ENCODE measurements at regions not wholly inside any gene's neighbourhood (a gene's known extent, or its start where the extent isn't known, plus 50 kb on each side); places are given as distances from the start of the nearest gene placed in this dataset.
A peak's percentile ranks its signal among the peaks of the same experiment; 100 is the strongest.

- Histone ChIP-seq H3K27ac (ENCODE audit: low read depth in 1 of 2, low read length in 1 of 2) (peak overlapping the region; percentile 58 to 96), H3K4me1 (ENCODE audit: control insufficient read depth in 2 of 2, insufficient read depth in 2 of 2, low read length in 2 of 2) (peaks cover 72 to 95% of the 10 kb centered on the region in 2 donors), H3K27me3 (ENCODE audit: control insufficient read depth in 2 of 2, insufficient read depth in 1 of 2, low read length in 1 of 2) (no peaks in the 10 kb centered on the region), H3K9me3 (ENCODE audit: control insufficient read depth in 2 of 2, insufficient read depth in 1 of 2, low read length in 1 of 2) (peaks cover 0 to 14% of the 10 kb centered on the region in 2 donors), H3K4me3 (ENCODE audit: low read length in 2 of 2) (no peak overlapping the region), H3K36me3 (ENCODE audit: control insufficient read depth in 2 of 2, insufficient read depth in 2 of 2, low read length in 1 of 2) (no peaks in the 10 kb centered on the region)
- 94% methylated on average over 11 of the region's 11 CpGs for WGBS
- no peak for DNase-seq (ENCODE audit: low read depth in 6 of 9, low spot score in 9 of 9)
These were observed 301.8 kb upstream of the PROK2 start for GRCh38 chr3:72086743-72087087.

DNA sequence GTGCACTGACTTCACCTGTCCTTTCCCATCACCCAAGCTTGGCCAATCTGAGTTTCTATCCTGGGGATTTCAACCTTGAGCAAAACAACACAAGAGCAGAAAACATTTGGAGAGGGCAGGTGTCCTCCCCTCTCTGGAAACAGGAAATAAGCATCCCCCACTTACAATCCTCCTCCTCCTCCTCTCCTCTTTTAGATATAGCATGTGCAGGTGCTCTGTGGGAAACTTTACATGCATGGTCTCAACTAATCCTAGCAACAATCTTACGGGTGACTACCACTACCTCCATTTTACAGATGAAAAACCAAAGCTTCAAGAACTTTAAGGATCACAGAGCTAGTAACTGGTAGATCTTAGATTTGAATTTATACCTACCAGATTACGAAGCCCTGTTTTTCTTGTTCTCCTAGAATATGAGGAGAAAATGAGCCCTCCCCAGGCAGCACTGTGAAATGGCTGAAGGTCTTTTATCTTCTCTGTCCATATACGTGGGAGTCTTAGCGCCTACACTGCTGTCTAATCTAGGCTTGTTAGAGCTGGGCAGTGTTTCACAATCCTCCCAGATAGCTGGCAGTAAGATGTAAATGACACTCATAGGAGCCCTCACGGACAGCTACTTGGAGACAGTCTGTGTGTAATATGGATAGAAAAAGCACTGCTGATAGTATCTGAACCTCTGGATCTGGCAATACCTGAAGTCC lies 301.2 kb upstream of the PROK2 start:
- H3K27ac ChIP-seq (ENCODE audit: low read depth in 1 of 2, low read length in 1 of 2), result peak overlapping the region; percentile 43 to 96

GRCh38 chr3:72085036-72085435 lies 300.1 kb upstream of the PROK2 start:
- peak overlapping the region; percentile 67 to 96 for H3K27ac ChIP-seq (ENCODE audit: low read depth in 1 of 2, low read length in 1 of 2)
- 36% methylated on average over 6 of the region's 6 CpGs for WGBS
- no peaks in the 10 kb centered on the region for H3K27me3 ChIP-seq (ENCODE audit: control insufficient read depth in 2 of 2, insufficient read depth in 1 of 2, low read length in 1 of 2)
- H3K9me3 ChIP-seq (ENCODE audit: control insufficient read depth in 2 of 2, insufficient read depth in 1 of 2, low read length in 1 of 2), result peaks cover 0 to 14% of the 10 kb centered on the region in 2 donors
- peaks cover 0 to 2% of the 10 kb centered on the region in 2 donors for H3K36me3 ChIP-seq (ENCODE audit: control insufficient read depth in 2 of 2, insufficient read depth in 2 of 2, low read length in 1 of 2)
- no peak overlapping the region for H3K4me3 ChIP-seq (ENCODE audit: low read length in 2 of 2)
- DNase-seq (ENCODE audit: low read depth in 6 of 9, low spot score in 9 of 9), result peak in 4 of 9 donors; percentile 65 to 86 (median 78)
- peaks cover 68 to 98% of the 10 kb centered on the region in 2 donors for H3K4me1 ChIP-seq (ENCODE audit: control insufficient read depth in 2 of 2, insufficient read depth in 2 of 2, low read length in 2 of 2)

More for the DNA sequence above, 301.2 kb upstream of the PROK2 start:
- H3K36me3 ChIP-seq (ENCODE audit: control insufficient read depth in 2 of 2, insufficient read depth in 2 of 2, low read length in 1 of 2), result no peaks in the 10 kb centered on the region
- WGBS, result 35% methylated on average over 5 of the region's 5 CpGs
- peaks cover 75 to 97% of the 10 kb centered on the region in 2 donors for H3K4me1 ChIP-seq (ENCODE audit: control insufficient read depth in 2 of 2, insufficient read depth in 2 of 2, low read length in 2 of 2)
- H3K9me3 ChIP-seq (ENCODE audit: control insufficient read depth in 2 of 2, insufficient read depth in 1 of 2, low read length in 1 of 2), result peaks cover 0 to 14% of the 10 kb centered on the region in 2 donors
- no peak overlapping the region for H3K4me3 ChIP-seq (ENCODE audit: low read length in 2 of 2)
- H3K27me3 ChIP-seq (ENCODE audit: control insufficient read depth in 2 of 2, insufficient read depth in 1 of 2, low read length in 1 of 2), result no peaks in the 10 kb centered on the region
- peak in 4 of 9 donors; percentile 57 to 82 (median 62) for DNase-seq (ENCODE audit: low read depth in 6 of 9, low spot score in 9 of 9)

- peak overlapping the region; percentile 68 to 96 for H3K27ac ChIP-seq (ENCODE audit: low read depth in 1 of 2, low read length in 1 of 2)
These were observed 298.0 kb upstream of the PROK2 start for GRCh38 chr3:72082776-72083462.

DNA sequence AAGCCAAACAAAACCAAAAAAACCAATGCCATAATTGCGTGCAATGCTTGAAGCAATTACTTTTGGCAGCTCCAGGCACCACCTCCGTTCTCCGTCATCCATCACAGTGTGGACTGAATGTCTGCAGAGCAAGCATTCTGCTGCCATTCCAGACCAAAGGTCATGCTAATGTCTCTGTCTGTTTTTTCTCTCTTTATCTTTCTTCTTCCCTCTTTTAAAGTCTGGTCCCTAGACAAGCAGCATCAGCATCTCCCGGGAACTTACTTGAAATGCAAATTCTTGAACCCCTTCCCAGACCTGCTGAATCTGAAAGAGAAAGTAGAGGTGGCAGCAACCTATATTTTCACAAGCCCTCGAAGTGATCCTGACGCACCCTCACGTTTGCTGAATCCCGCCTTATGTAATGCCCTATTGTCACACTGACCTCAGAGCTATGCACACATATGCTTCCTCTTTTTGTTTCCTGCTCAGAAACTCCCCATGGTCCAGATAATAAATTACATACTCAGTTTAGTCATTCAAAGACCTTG lies 297.3 kb upstream of the PROK2 start:
- DNase-seq (ENCODE audit: low read depth in 6 of 9, low spot score in 9 of 9), result peak in 1 of 9 donors; percentile 67
- Histone ChIP-seq H3K27ac (ENCODE audit: low read depth in 1 of 2, low read length in 1 of 2) (peak overlapping the region; percentile 20 to 96), H3K9me3 (ENCODE audit: control insufficient read depth in 2 of 2, insufficient read depth in 1 of 2, low read length in 1 of 2) (no peaks in the 10 kb centered on the region), H3K27me3 (ENCODE audit: control insufficient read depth in 2 of 2, insufficient read depth in 1 of 2, low read length in 1 of 2) (no peaks in the 10 kb centered on the region), H3K4me3 (ENCODE audit: low read length in 2 of 2) (peak overlapping the region in 1 of 2 donors; percentile 30), H3K36me3 (ENCODE audit: control insufficient read depth in 2 of 2, insufficient read depth in 2 of 2, low read length in 1 of 2) (peaks cover 0 to 2% of the 10 kb centered on the region in 2 donors), H3K4me1 (ENCODE audit: control insufficient read depth in 2 of 2, insufficient read depth in 2 of 2, low read length in 2 of 2) (peaks cover 74 to 100% of the 10 kb centered on the region in 2 donors)
- 45% methylated on average over 8 of the region's 8 CpGs for WGBS

More at GRCh38 chr3:72082776-72083462, 298.0 kb upstream of the PROK2 start:
- DNase-seq (ENCODE audit: low read depth in 6 of 9, low spot score in 9 of 9), result peak in 6 of 9 donors; percentile 59 to 89 (median 74)
- H3K9me3 ChIP-seq (ENCODE audit: control insufficient read depth in 2 of 2, insufficient read depth in 1 of 2, low read length in 1 of 2), result peaks cover 0 to 3% of the 10 kb centered on the region in 2 donors
- H3K4me1 ChIP-seq (ENCODE audit: control insufficient read depth in 2 of 2, insufficient read depth in 2 of 2, low read length in 2 of 2), result peaks cover 74 to 100% of the 10 kb centered on the region in 2 donors
- 8% methylated on average over 10 of the region's 10 CpGs for WGBS
- H3K36me3 ChIP-seq (ENCODE audit: control insufficient read depth in 2 of 2, insufficient read depth in 2 of 2, low read length in 1 of 2), result peaks cover 0 to 2% of the 10 kb centered on the region in 2 donors
- H3K27me3 ChIP-seq (ENCODE audit: control insufficient read depth in 2 of 2, insufficient read depth in 1 of 2, low read length in 1 of 2), result no peaks in the 10 kb centered on the region
- H3K4me3 ChIP-seq (ENCODE audit: low read length in 2 of 2), result peak overlapping the region; percentile 10 to 30

DNA sequence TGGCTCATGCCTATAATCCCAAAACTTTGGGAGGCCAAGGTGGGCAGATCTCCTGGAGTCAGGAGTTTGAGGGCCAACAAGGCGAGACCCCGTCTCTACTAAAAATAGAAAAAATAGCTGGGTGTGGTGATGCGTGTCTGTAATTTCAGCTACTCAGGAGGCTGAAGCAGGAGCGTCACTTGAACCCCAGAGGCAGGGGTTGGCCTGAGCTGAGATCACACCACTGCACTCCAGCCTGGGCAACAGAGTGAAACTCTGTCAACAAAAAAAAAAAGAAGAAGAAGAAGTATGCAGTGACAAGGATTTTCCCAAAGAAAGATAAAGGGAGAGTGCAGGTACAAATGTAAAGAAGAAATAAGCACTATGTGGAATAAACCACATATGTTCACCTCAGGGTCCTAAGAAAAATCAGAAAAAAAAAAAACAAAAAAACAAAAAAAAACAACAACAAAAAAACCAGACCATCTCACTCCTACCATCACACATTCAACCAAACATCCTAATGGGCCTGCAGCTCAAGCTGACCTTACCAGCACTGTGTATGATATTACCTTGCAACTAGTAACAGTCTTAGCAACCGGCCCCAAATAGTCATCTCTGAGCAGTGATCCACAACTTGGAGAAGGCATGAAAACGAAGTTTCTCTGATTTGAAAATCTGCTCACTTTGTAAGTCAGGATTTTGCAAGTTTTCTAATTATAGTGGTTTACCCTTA lies 296.7 kb upstream of the PROK2 start:
- H3K36me3 ChIP-seq (ENCODE audit: control insufficient read depth in 2 of 2, insufficient read depth in 2 of 2, low read length in 1 of 2), result peaks cover 0 to 2% of the 10 kb centered on the region in 2 donors
- no peak overlapping the region for H3K4me3 ChIP-seq (ENCODE audit: low read length in 2 of 2)
- H3K4me1 ChIP-seq (ENCODE audit: control insufficient read depth in 2 of 2, insufficient read depth in 2 of 2, low read length in 2 of 2), result peaks cover 70 to 99% of the 10 kb centered on the region in 2 donors
- WGBS, result 88% methylated on average over 6 of the region's 6 CpGs
- no peak for DNase-seq (ENCODE audit: low read depth in 6 of 9, low spot score in 9 of 9)
- H3K9me3 ChIP-seq (ENCODE audit: control insufficient read depth in 2 of 2, insufficient read depth in 1 of 2, low read length in 1 of 2), result peaks cover under 1% of the 10 kb centered on the region in 2 donors
- H3K27me3 ChIP-seq (ENCODE audit: control insufficient read depth in 2 of 2, insufficient read depth in 1 of 2, low read length in 1 of 2), result no peaks in the 10 kb centered on the region
- peak overlapping the region; percentile 43 to 96 for H3K27ac ChIP-seq (ENCODE audit: low read depth in 1 of 2, low read length in 1 of 2)

GRCh38 chr3:72080800-72081199 lies 295.9 kb upstream of the PROK2 start:
- Histone ChIP-seq H3K4me1 (ENCODE audit: control insufficient read depth in 2 of 2, insufficient read depth in 2 of 2, low read length in 2 of 2) (peaks cover 64 to 91% of the 10 kb centered on the region in 2 donors), H3K27ac (ENCODE audit: low read depth in 1 of 2, low read length in 1 of 2) (no peak overlapping the region), H3K27me3 (ENCODE audit: control insufficient read depth in 2 of 2, insufficient read depth in 1 of 2, low read length in 1 of 2) (no peaks in the 10 kb centered on the region), H3K36me3 (ENCODE audit: control insufficient read depth in 2 of 2, insufficient read depth in 2 of 2, low read length in 1 of 2) (peaks cover 0 to 2% of the 10 kb centered on the region in 2 donors), H3K9me3 (ENCODE audit: control insufficient read depth in 2 of 2, insufficient read depth in 1 of 2, low read length in 1 of 2) (peaks cover 2 to 7% of the 10 kb centered on the region in 2 donors), H3K4me3 (ENCODE audit: low read length in 2 of 2) (no peak overlapping the region)
- no peak for DNase-seq (ENCODE audit: low read depth in 6 of 9, low spot score in 9 of 9)
- WGBS, result 97% methylated on average over 5 of the region's 5 CpGs

- H3K27me3 ChIP-seq (ENCODE audit: control insufficient read depth in 2 of 2, insufficient read depth in 1 of 2, low read length in 1 of 2), result no peaks in the 10 kb centered on the region
- no peak overlapping the region for H3K27ac ChIP-seq (ENCODE audit: low read depth in 1 of 2, low read length in 1 of 2)
- peaks cover 0 to 2% of the 10 kb centered on the region in 2 donors for H3K36me3 ChIP-seq (ENCODE audit: control insufficient read depth in 2 of 2, insufficient read depth in 2 of 2, low read length in 1 of 2)
- 51% methylated on average over 3 of the region's 3 CpGs for WGBS
- H3K4me3 ChIP-seq (ENCODE audit: low read length in 2 of 2), result no peak overlapping the region
- peaks cover 57 to 84% of the 10 kb centered on the region in 2 donors for H3K4me1 ChIP-seq (ENCODE audit: control insufficient read depth in 2 of 2, insufficient read depth in 2 of 2, low read length in 2 of 2)
- peaks cover 7 to 12% of the 10 kb centered on the region in 2 donors for H3K9me3 ChIP-seq (ENCODE audit: control insufficient read depth in 2 of 2, insufficient read depth in 1 of 2, low read length in 1 of 2)
- no peak for DNase-seq (ENCODE audit: low read depth in 6 of 9, low spot score in 9 of 9)
These were observed 295.1 kb upstream of the PROK2 start for GRCh38 chr3:72080095-72080494.

Data from thymus (tissue), 11 donors.